ENCODE measurements at regions not wholly inside any gene's neighbourhood (a gene's known extent, or its start where the extent isn't known, plus 50 kb on each side); places are given as distances from the start of the nearest gene placed in this dataset.

- Histone ChIP-seq H3K4me3 (no peak overlapping the region), H3K9me3 (no peaks in the 10 kb centered on the region), H3K4me1 (peaks cover 0 to 32% (median 2%) of the 10 kb centered on the region in 12 donors), H3K27me3 (peaks cover 0 to 3% (median 0%) of the 10 kb centered on the region in 9 donors), H3K27ac (no peak overlapping the region), H3K36me3 (no peaks in the 10 kb centered on the region)
- intact Hi-C loops (cut with DNase I), result no loop called here
- 73 to 87% (median 81%) methylated on average over 8 of the region's 8 CpGs for WGBS, 4 donors
- ATAC-seq (no peak), DNase-seq (no peak)
- TF ChIP-seq POLR2A (IDR thresholded peaks at IDR 0.05), result no peak
- no peak for TF ChIP-seq CTCF (IDR thresholded peaks at IDR 0.05)
Measured at GRCh38 chr6:169989594-169989993, 238.2 kb downstream of the ERMARD start.

- Histone ChIP-seq H3K36me3 (no peaks in the 10 kb centered on the region), H3K27ac (no peak overlapping the region), H3K27me3 (peaks cover 0 to 3% (median 0%) of the 10 kb centered on the region in 9 donors), H3K4me3 (no peak overlapping the region), H3K4me1 (peaks cover 0 to 32% (median 2%) of the 10 kb centered on the region in 12 donors), H3K9me3 (no peaks in the 10 kb centered on the region)
- peak in 1 of 5 donors; percentile 64 for DNase-seq
- ATAC-seq, result no peak
- intact Hi-C loops (cut with DNase I), result no loop called here
- WGBS, 4 donors, result 87 to 92% (median 89%) methylated on average over 24 to 25 of the region's 25 CpGs
- no peak for TF ChIP-seq CTCF (IDR thresholded peaks at IDR 0.05)
- TF ChIP-seq POLR2A (IDR thresholded peaks at IDR 0.05), result no peak
Measured at GRCh38 chr6:169988769-169989550, 237.5 kb downstream of the ERMARD start.

GRCh38 chr6:169986848-169987498, 235.6 kb downstream of the ERMARD start:
- no peak for TF ChIP-seq POLR2A (IDR thresholded peaks at IDR 0.05)
- no peak for TF ChIP-seq CTCF (IDR thresholded peaks at IDR 0.05)
- Histone ChIP-seq H3K9me3 (no peaks in the 10 kb centered on the region), H3K4me3 (no peak overlapping the region), H3K4me1 (peaks cover 0 to 23% (median 0%) of the 10 kb centered on the region in 12 donors), H3K27ac (no peak overlapping the region), H3K36me3 (no peaks in the 10 kb centered on the region), H3K27me3 (peaks cover 0 to 3% (median 0%) of the 10 kb centered on the region in 9 donors)
- intact Hi-C loops (cut with DNase I), result no loop called here
- ATAC-seq, result no peak
- 84 to 94% (median 89%) methylated on average over 17 to 35 of the region's 35 CpGs for WGBS, 4 donors
- DNase-seq, result peak in 1 of 5 donors; percentile 46

GRCh38 chr6:169986171-169986847, 234.9 kb downstream of the ERMARD start:
- ATAC-seq, result no peak
- H3K4me3 ChIP-seq, result no peak overlapping the region
- peaks cover 0 to 3% (median 0%) of the 10 kb centered on the region in 9 donors for H3K27me3 ChIP-seq
- 92 to 94% (median 94%) methylated on average over 17 to 30 of the region's 30 CpGs for WGBS, 4 donors
- intact Hi-C loops (cut with DNase I), result no loop called here
- DNase-seq, result peak in 2 of 5 donors; percentile 23 to 45
- no peaks in the 10 kb centered on the region for H3K9me3 ChIP-seq
- H3K27ac ChIP-seq, result no peak overlapping the region
- no peaks in the 10 kb centered on the region for H3K36me3 ChIP-seq
- H3K4me1 ChIP-seq, result peaks cover 0 to 18% (median 0%) of the 10 kb centered on the region in 12 donors
- TF ChIP-seq CTCF (IDR thresholded peaks at IDR 0.05) (no peak), POLR2A (IDR thresholded peaks at IDR 0.05) (no peak)
